Heart right ventricle (tissue), 16 donors: ENCODE measurements at regions not wholly inside any gene's neighbourhood (a gene's known extent, or its start where the extent isn't known, plus 50 kb on each side); places are given as distances from the start of the nearest gene placed in this dataset.

Source experiments
- ATAC-seq, 8 donors: fragments of 200-7000 bp; cut with Tn5 transposase; one replicate each; pipeline ENCODE4 v1.9.1; 2020; ENCODE audit warnings: mild to moderate bottlenecking in 8 of 8, moderate library complexity in 8 of 8, moderate number of reproducible peaks in 1 of 8
- DNase-seq, 2 donors: peaks; one replicate each; pipeline ENCODE4 v3.0.0-alpha.2; 2020
- H3K27ac ChIP-seq, 10 donors: fragments of 200-600 bp; sonication (generic) in 2 of 10; one replicate each; pipeline versions ENCODE4 v1.5.0 to v1.8.0; 2020 to 2022; ENCODE audit warnings: mild to moderate bottlenecking in 3 of 10
- H3K27me3 ChIP-seq, 7 donors: fragments of 200-600 bp; one replicate each; pipeline ENCODE4 v1.8.0; 2021 to 2022; ENCODE audit warnings: mild to moderate bottlenecking in 2 of 7
- H3K36me3 ChIP-seq, 9 donors: fragments of 200-600 bp; sonication (generic) in 1 of 9; one replicate each; pipeline versions ENCODE4 v1.5.0 to v1.8.0; 2020 to 2022; ENCODE audit warnings: mild to moderate bottlenecking in 2 of 9
- H3K4me1 ChIP-seq, 9 donors: fragments of 200-600 bp; sonication (generic) in 1 of 9; one replicate each; pipeline versions ENCODE4 v1.5.0 to v1.8.0; 2020 to 2022; ENCODE audit warnings: mild to moderate bottlenecking in 4 of 9
- H3K4me3 ChIP-seq, 10 donors: fragments of 200-600 bp; sonication (generic) in 2 of 10; one replicate each; pipeline versions ENCODE4 v1.5.0 to v1.8.0; 2020 to 2022; ENCODE audit warnings: mild to moderate bottlenecking in 7 of 10, moderate library complexity in 2 of 10
- H3K9me3 ChIP-seq, 11 donors: fragments of 200-600 bp in 10 of 11; sonication (generic) in 2 of 11; one replicate each; pipeline versions ENCODE4 v1.5.0 to v1.8.0; 2013 to 2022; ENCODE audit warnings: mild to moderate bottlenecking in 2 of 11, control low read depth in 1 of 11, moderate library complexity in 1 of 11
- WGBS, 2 donors: extraction: QIAGEN DNeasy Blood & Tissue Kit; methylation state at CpG; one replicate each; pipeline ENCODE4 v1.1.7; 2013; ENCODE audit warnings: inconsistent platforms in 1 of 2; 5-methylcytosine and 5-hydroxymethylcytosine counted together
- intact Hi-C, 10 donors: fragments of 100-400 bp; cut with DNase I; formaldehyde crosslinking; loops; one replicate each; pipeline versions ENCODE4 v1.11.1 to v1.14.2; 2022
- TF ChIP-seq, protein P1 (sequence below), 9 donors: fragments of 200-600 bp; sonication (generic) in 2 of 9; IDR thresholded peaks; one replicate each; pipeline versions ENCODE4 v1.5.0 to v1.8.0; 2021 to 2022; ENCODE audit warnings: antibody characterized with exemption in 9 of 9, mild to moderate bottlenecking in 5 of 9, moderate library complexity in 1 of 9
- donor health status: Arrhythmogenic right ventricular cardiomyopathy.
- donor health status: ischemic (EF 13 %, LVEDD 7.1; RV severe dilation, severe dysfunction).
- donor health status: healthy with polysubstance abuse.
- donor health status: DM: no; HTN: yes; CAD: no.
- donor health status: DM: no; HTN: no; CAD: no.
- donor health status: ischemic (EF 25% LVEDD 6.9; RV normal size, moderate dysfunction).
- donor health status: ischemic (EF 25% LVEDD 5.7; RV mildly dilated, moderate dysfunction).
- donor health status: healthy.
- donor health status: DM: yes; HTN: yes; CAD: no.
- donor health status: Ischemic cardiomyopathy.
- donor health status: ischemic (EF 35%, LVEDD 5.7; RV mildly dilated, moderate dysfunction).
- donor health status: nonischemic (EF 11% LVEDD 7.7; RV severe dilation, severe dysfunction).
- donor health status: DM: yes; HTN: yes; CAD: no.
- donor health status: PGD.
- donor health status: ischemic (EF 29% LVEDD 5.4; RV normal size, mild dysfunction).
- donor health status: nonischemic (EF 23%, LVEDD 6.1; RV moderate dilation, normal function).

DNA sequence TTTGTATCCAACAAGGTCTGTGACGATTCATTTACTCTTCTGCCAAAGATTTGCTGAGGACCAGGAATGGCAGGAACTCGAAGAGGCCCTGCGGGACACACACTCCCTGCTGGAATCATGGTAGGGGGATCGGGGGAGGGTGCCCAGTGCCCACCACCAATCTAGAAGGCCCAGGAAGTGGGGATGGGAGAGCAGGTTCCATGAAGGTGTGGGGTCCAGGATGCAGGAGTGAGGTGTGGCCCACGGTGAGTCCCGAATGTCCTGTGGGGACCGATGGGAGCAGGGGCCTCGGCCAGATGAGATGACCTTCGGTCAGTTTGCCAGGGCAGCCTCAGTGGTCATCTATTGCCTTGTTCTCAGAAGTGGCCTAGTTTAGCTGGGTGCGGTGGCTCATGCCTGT lies 492.7 kb downstream of the BRD1 start:
- no peak for DNase-seq
- no peak overlapping the region for H3K4me3 ChIP-seq
- no peak for ATAC-seq
- H3K4me1 ChIP-seq = no peaks in the 10 kb centered on the region
- no peak overlapping the region for H3K27ac ChIP-seq
- WGBS, 2 donors = 75 to 85% methylated on average over 10 of the region's 10 CpGs
- TF ChIP-seq, protein P1, sequence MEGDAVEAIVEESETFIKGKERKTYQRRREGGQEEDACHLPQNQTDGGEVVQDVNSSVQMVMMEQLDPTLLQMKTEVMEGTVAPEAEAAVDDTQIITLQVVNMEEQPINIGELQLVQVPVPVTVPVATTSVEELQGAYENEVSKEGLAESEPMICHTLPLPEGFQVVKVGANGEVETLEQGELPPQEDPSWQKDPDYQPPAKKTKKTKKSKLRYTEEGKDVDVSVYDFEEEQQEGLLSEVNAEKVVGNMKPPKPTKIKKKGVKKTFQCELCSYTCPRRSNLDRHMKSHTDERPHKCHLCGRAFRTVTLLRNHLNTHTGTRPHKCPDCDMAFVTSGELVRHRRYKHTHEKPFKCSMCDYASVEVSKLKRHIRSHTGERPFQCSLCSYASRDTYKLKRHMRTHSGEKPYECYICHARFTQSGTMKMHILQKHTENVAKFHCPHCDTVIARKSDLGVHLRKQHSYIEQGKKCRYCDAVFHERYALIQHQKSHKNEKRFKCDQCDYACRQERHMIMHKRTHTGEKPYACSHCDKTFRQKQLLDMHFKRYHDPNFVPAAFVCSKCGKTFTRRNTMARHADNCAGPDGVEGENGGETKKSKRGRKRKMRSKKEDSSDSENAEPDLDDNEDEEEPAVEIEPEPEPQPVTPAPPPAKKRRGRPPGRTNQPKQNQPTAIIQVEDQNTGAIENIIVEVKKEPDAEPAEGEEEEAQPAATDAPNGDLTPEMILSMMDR (IDR thresholded peaks at IDR 0.05) = no peak
- intact Hi-C loops = no loop called here
- peaks cover 0 to 5% (median 0%) of the 10 kb centered on the region in 11 donors for H3K9me3 ChIP-seq
- H3K36me3 ChIP-seq = no peaks in the 10 kb centered on the region
- peaks cover 0 to 28% (median 10%) of the 10 kb centered on the region in 7 donors for H3K27me3 ChIP-seq

DNA sequence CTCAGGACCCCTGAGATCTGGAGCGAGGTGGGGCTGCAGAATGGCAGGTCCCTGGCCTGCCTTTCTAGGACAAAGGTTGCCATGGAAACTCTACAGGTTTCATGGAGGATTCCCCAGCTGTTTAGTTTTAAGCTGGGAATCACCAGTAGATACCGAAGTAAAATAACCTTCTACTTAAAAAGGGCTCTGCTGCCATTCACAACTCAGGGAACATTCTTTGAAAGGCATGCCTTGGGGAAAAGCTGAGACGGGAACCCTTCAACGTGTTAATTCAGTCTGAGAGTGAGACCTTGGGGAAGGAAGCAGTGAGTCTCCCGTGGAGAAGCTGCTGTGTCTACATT lies 493.3 kb downstream of the BRD1 start:
- no peak overlapping the region for H3K27ac ChIP-seq
- H3K9me3 ChIP-seq = peaks cover 0 to 5% (median 0%) of the 10 kb centered on the region in 11 donors
- DNase-seq (no peak), ATAC-seq (no peak)
- peaks cover 0 to 28% (median 10%) of the 10 kb centered on the region in 7 donors for H3K27me3 ChIP-seq
- intact Hi-C loops = no loop called here
- 31 to 36% methylated on average over 5 of the region's 5 CpGs for WGBS, 2 donors
- no peaks in the 10 kb centered on the region for H3K36me3 ChIP-seq
- H3K4me1 ChIP-seq = no peaks in the 10 kb centered on the region
- no peak overlapping the region for H3K4me3 ChIP-seq
- TF ChIP-seq, protein P1 (IDR thresholded peaks at IDR 0.05) = no peak

- no peak for DNase-seq
- H3K36me3 ChIP-seq = no peaks in the 10 kb centered on the region
- H3K4me1 ChIP-seq = no peaks in the 10 kb centered on the region
- ATAC-seq = no peak
- TF ChIP-seq, protein P1 (IDR thresholded peaks at IDR 0.05) = no peak
- H3K27ac ChIP-seq = no peak overlapping the region
- WGBS, 2 donors = 82 to 86% methylated on average over 21 of the region's 21 CpGs
- peaks cover 0 to 6% (median 0%) of the 10 kb centered on the region in 11 donors for H3K9me3 ChIP-seq
- H3K4me3 ChIP-seq = no peak overlapping the region
- intact Hi-C loops = no loop called here
- H3K27me3 ChIP-seq = peaks cover 0 to 31% (median 11%) of the 10 kb centered on the region in 7 donors
These were observed 494.5 kb downstream of the BRD1 start for GRCh38 chr22:49333206-49333605.

- peaks cover 0 to 11% (median 0%) of the 10 kb centered on the region in 11 donors for H3K9me3 ChIP-seq
- H3K27me3 ChIP-seq = peaks cover 0 to 33% (median 14%) of the 10 kb centered on the region in 7 donors
- H3K4me1 ChIP-seq = no peaks in the 10 kb centered on the region
- whole genome bisulfite sequencing, 2 donors = 64 to 71% methylated on average over 10 of the region's 10 CpGs
- no peak overlapping the region for H3K27ac ChIP-seq
- intact Hi-C loops = no loop called here
- ATAC-seq = no peak
- TF ChIP-seq, protein P1 (IDR thresholded peaks at IDR 0.05) = no peak
- H3K4me3 ChIP-seq = no peak overlapping the region
- H3K36me3 ChIP-seq = no peaks in the 10 kb centered on the region
- no peak for DNase-seq
These were observed 495.0 kb downstream of the BRD1 start for GRCh38 chr22:49332691-49333090.
